HEK293T (cell line): ENCODE measurements at regions not wholly inside any gene's neighbourhood (a gene's known extent, or its start where the extent isn't known, plus 50 kb on each side); places are given as distances from the start of the nearest gene placed in this dataset.

Source experiments
- CTCF ChIA-PET: fragments of 350-600 bp; formaldehyde crosslinking; extraction: SDS; loops from one replicate; lab custom pipeline; 2021; ENCODE audit warnings: antibody characterized with exemption, inconsistent platforms; lab: Yijun Ruan, JAX
- POLR2A ChIA-PET: fragments of 350-600 bp; formaldehyde crosslinking; extraction: SDS; loops from one replicate; lab custom pipeline; 2020; ENCODE audit warnings: antibody characterized with exemption, inconsistent platforms; lab: Yijun Ruan, JAX
- DNase-seq: peaks from one replicate; pipeline ENCODE4 v3.0.0; 2012; ENCODE audit warnings: mixed read lengths; ENCODE audit errors: extremely low spot score
- ARNT ChIP-seq: fragments of 450-650 bp; IDR thresholded peaks from 2 replicates; pipeline ENCODE4 v1.6.1; 2017; ENCODE audit warnings: mild to moderate bottlenecking
- BHLHE40 ChIP-seq: fragments of 450-650 bp; IDR thresholded peaks from 2 replicates; pipeline ENCODE4 v1.6.1; 2016; ENCODE audit warnings: mild to moderate bottlenecking, moderate library complexity, borderline replicate concordance
- CTBP1 ChIP-seq: fragments of 450-650 bp; IDR thresholded peaks from 2 replicates; pipeline ENCODE4 v1.6.1; 2016; ENCODE audit warnings: borderline replicate concordance
- ELF4 ChIP-seq: fragments of 450-650 bp; IDR thresholded peaks from 2 replicates; pipeline ENCODE4 v1.6.1; 2017; ENCODE audit warnings: antibody characterized with exemption
- FOXA1 ChIP-seq: fragments of 450-650 bp; IDR thresholded peaks from 2 replicates; pipeline ENCODE4 v1.6.1; 2016; ENCODE audit warnings: mild to moderate bottlenecking
- FOXK2 ChIP-seq: fragments of 450-650 bp; IDR thresholded peaks from 2 replicates; pipeline ENCODE4 v1.6.1; 2016; ENCODE audit warnings: mild to moderate bottlenecking
- FOXM1 ChIP-seq: fragments of 450-650 bp; IDR thresholded peaks from 2 replicates; pipeline ENCODE4 v1.6.1; 2017; ENCODE audit warnings: mild to moderate bottlenecking, borderline replicate concordance
- HDGF ChIP-seq: fragments of 450-650 bp; IDR thresholded peaks from 2 replicates; pipeline ENCODE4 v1.6.1; 2017; ENCODE audit warnings: antibody characterized with exemption, borderline replicate concordance
- L3MBTL2 ChIP-seq: fragments of 450-650 bp; conservative IDR thresholded peaks from 2 replicates; pipeline ENCODE4 v1.6.1; 2016; ENCODE audit warnings: mild to moderate bottlenecking
- LEF1 ChIP-seq: fragments of 450-650 bp; IDR thresholded peaks from 2 replicates; pipeline ENCODE4 v1.6.1; 2017; ENCODE audit warnings: mild to moderate bottlenecking, borderline replicate concordance
- NFRKB ChIP-seq: fragments of 450-650 bp; IDR thresholded peaks from 2 replicates; pipeline ENCODE4 v1.6.1; 2016; ENCODE audit warnings: mild to moderate bottlenecking, moderate library complexity
- PKNOX1 ChIP-seq: fragments of 450-650 bp; IDR thresholded peaks from 2 replicates; pipeline ENCODE4 v1.6.1; 2016
- SP1 ChIP-seq: fragments of 450-650 bp; IDR thresholded peaks from 2 replicates; pipeline ENCODE4 v1.6.1; 2017
- SUZ12 ChIP-seq: fragments of 450-650 bp; IDR thresholded peaks from 2 replicates; pipeline ENCODE4 v1.6.1; 2016; ENCODE audit warnings: mild to moderate bottlenecking
- TARDBP ChIP-seq: fragments of 450-650 bp; IDR thresholded peaks from 2 replicates; pipeline ENCODE4 v1.6.1; 2016
- ZNF384 ChIP-seq: fragments of 450-650 bp; IDR thresholded peaks from 2 replicates; pipeline ENCODE4 v1.6.1; 2016

GRCh38 chr20:24812373-24812772 is 136.7 kb upstream of the CST7 start:
- no peak for DNase-seq
- ChIA-PET POLR2A (no interaction called here), CTCF (no interaction called here)
- no peak for TF ChIP-seq HDGF
- TF ChIP-seq BHLHE40, result no peak
- no peak for TF ChIP-seq ELF4
- no peak for TF ChIP-seq LEF1

- TF ChIP-seq SUZ12, result no peak
- no peak for TF ChIP-seq SP1
- no peak for TF ChIP-seq CTBP1
- no peak for TF ChIP-seq HDGF
- TF ChIP-seq NFRKB, result no peak
- TF ChIP-seq FOXK2, result no peak
- no peak for TF ChIP-seq FOXM1
- TF ChIP-seq BHLHE40, result no peak
- TF ChIP-seq FOXA1, result no peak
- no peak for TF ChIP-seq ZNF384
- TF ChIP-seq TARDBP, result no peak
- no peak for TF ChIP-seq ELF4
- no peak for TF ChIP-seq LEF1
- ChIA-PET POLR2A (no interaction called here), CTCF (no interaction called here)
- no peak for DNase-seq
Measured at GRCh38 chr20:24813080-24813479, 136.0 kb upstream of the CST7 start.

- CTCF ChIA-PET, result interaction anchor here (0.7 kb wide), 1 partner anchor 310 kb away, joined by 3 read pairs; no protein-coding TSS in a partner anchor
- POLR2A ChIA-PET, result no interaction called here
- DNase-seq, result no peak
- no peak for TF ChIP-seq BHLHE40
- no peak for TF ChIP-seq CTBP1
- no peak for TF ChIP-seq LEF1
- TF ChIP-seq FOXA1, result no peak
- no peak for TF ChIP-seq ARNT
- TF ChIP-seq FOXK2, result no peak
- no peak for TF ChIP-seq FOXM1
- no peak for TF ChIP-seq HDGF
- no peak for TF ChIP-seq NFRKB
- TF ChIP-seq L3MBTL2, result no peak
- no peak for TF ChIP-seq ELF4
- no peak for TF ChIP-seq ZNF384
- TF ChIP-seq PKNOX1, result no peak
Measured at GRCh38 chr20:24813496-24813895, 135.6 kb upstream of the CST7 start.

- no peak for DNase-seq
- POLR2A ChIA-PET, result no interaction called here
- TF ChIP-seq ARNT (no peak), CTBP1 (no peak), ELF4 (no peak), FOXK2 (no peak), NFRKB (no peak), HDGF (no peak), SP1 (no peak), PKNOX1 (no peak), FOXA1 (no peak), SUZ12 (no peak), BHLHE40 (no peak), FOXM1 (no peak), TARDBP (no peak), LEF1 (no peak), ZNF384 (no peak), L3MBTL2 (no peak)
- CTCF ChIA-PET, result interaction anchor here (0.7 kb wide), 1 partner anchor 310 kb away, joined by 3 read pairs; no protein-coding TSS in a partner anchor
Measured at GRCh38 chr20:24813936-24814335, 135.1 kb upstream of the CST7 start.

- DNase-seq, result no peak
- POLR2A ChIA-PET, result no interaction called here
- CTCF ChIA-PET, result no interaction called here
- TF ChIP-seq BHLHE40, result no peak
- TF ChIP-seq FOXK2, result no peak
- TF ChIP-seq ZNF384, result no peak
- TF ChIP-seq ELF4, result no peak
- TF ChIP-seq SUZ12, result no peak
- no peak for TF ChIP-seq ARNT
- TF ChIP-seq HDGF, result no peak
- no peak for TF ChIP-seq SP1
- no peak for TF ChIP-seq FOXM1
- TF ChIP-seq FOXA1, result no peak
- TF ChIP-seq LEF1, result no peak
- TF ChIP-seq TARDBP, result no peak
- no peak for TF ChIP-seq PKNOX1
- TF ChIP-seq NFRKB, result no peak
- no peak for TF ChIP-seq CTBP1
- no peak for TF ChIP-seq L3MBTL2
Measured at GRCh38 chr20:24814556-24815195, 134.4 kb upstream of the CST7 start.

GRCh38 chr20:24815196-24815815 is 133.8 kb upstream of the CST7 start:
- CTCF ChIA-PET, result no interaction called here
- TF ChIP-seq ARNT (no peak), NFRKB (no peak), HDGF (no peak), PKNOX1 (no peak), L3MBTL2 (no peak), FOXK2 (no peak)
- no peak for DNase-seq
- POLR2A ChIA-PET, result no interaction called here
